ENCODE measurements at regions not wholly inside any gene's neighbourhood (a gene's known extent, or its start where the extent isn't known, plus 50 kb on each side); places are given as distances from the start of the nearest gene placed in this dataset.

DNA sequence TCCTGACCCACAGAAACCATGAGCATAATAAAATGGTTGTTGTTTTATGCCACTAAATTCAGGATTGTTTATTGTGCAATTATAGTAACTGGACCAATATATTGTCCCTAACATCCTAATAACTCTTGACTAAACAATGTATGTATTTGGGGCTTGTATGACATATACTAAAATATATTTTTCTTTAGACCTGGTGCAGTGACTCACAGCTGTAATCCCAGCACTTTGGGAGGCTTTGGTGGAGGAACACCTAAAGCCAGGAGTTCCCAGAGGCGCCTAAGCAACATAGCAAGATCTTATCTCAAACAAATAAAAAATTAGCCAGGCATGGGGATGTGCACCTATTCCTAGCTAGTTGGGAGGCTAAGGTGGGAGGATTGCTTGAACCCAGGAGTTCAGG, 180.4 kb downstream of the SUCNR1 start:
- DNase-seq (ENCODE audit: low spot score) (no peak), ATAC-seq (ENCODE audit: low read depth) (no peak)
- Histone ChIP-seq H3K27me3 (ENCODE audit: insufficient read depth, poor library complexity, severe bottlenecking) (no peaks in the 10 kb centered on the region), H3K27ac (ENCODE audit: poor library complexity, severe bottlenecking) (no peak overlapping the region), H3K36me3 (ENCODE audit: low read depth) (no peaks in the 10 kb centered on the region), H3K4me1 (ENCODE audit: insufficient read depth, poor library complexity, severe bottlenecking) (no peaks in the 10 kb centered on the region), H3K9me3 (ENCODE audit: severe bottlenecking) (no peaks in the 10 kb centered on the region), H3K4me3 (ENCODE audit: severe bottlenecking) (no peak overlapping the region)
- no peak for TF ChIP-seq CTCF (IDR thresholded peaks at IDR 0.05; ENCODE audit: poor library complexity, severe bottlenecking)

- no peaks in the 10 kb centered on the region for H3K9me3 ChIP-seq (ENCODE audit: severe bottlenecking)
- no peak for ATAC-seq (ENCODE audit: low read depth)
- no peak overlapping the region for H3K27ac ChIP-seq (ENCODE audit: poor library complexity, severe bottlenecking)
- H3K4me3 ChIP-seq (ENCODE audit: severe bottlenecking): no peak overlapping the region
- TF ChIP-seq CTCF (IDR thresholded peaks at IDR 0.05; ENCODE audit: poor library complexity, severe bottlenecking): no peak
- H3K4me1 ChIP-seq (ENCODE audit: insufficient read depth, poor library complexity, severe bottlenecking): no peaks in the 10 kb centered on the region
- H3K36me3 ChIP-seq (ENCODE audit: low read depth): no peaks in the 10 kb centered on the region
- DNase-seq (ENCODE audit: low spot score): no peak
- H3K27me3 ChIP-seq (ENCODE audit: insufficient read depth, poor library complexity, severe bottlenecking): no peaks in the 10 kb centered on the region
Measured at GRCh38 chr3:152054315-152054714, 180.9 kb downstream of the SUCNR1 start.

DNA sequence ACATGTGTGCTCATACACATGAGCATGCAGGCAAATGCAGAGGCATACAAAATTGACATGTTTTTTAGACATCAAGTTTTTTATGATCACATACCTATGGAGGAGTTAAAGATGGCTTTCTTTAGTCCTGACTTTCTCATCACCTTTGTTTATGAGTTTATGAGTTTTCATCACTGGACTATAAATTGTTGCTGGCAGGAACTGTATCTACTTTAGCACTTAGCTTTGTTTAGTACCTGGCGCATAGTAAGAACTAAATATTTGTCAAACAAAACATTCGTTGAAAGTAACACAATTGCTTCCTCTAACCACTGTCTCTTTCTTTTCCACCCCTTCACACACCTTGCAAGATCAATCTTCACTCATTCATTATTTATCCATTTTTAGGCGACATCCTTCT, 182.6 kb downstream of the SUCNR1 start:
- H3K4me3 ChIP-seq (ENCODE audit: severe bottlenecking): no peak overlapping the region
- no peak for TF ChIP-seq CTCF (IDR thresholded peaks at IDR 0.05; ENCODE audit: poor library complexity, severe bottlenecking)
- H3K27ac ChIP-seq (ENCODE audit: poor library complexity, severe bottlenecking): no peak overlapping the region

DNA sequence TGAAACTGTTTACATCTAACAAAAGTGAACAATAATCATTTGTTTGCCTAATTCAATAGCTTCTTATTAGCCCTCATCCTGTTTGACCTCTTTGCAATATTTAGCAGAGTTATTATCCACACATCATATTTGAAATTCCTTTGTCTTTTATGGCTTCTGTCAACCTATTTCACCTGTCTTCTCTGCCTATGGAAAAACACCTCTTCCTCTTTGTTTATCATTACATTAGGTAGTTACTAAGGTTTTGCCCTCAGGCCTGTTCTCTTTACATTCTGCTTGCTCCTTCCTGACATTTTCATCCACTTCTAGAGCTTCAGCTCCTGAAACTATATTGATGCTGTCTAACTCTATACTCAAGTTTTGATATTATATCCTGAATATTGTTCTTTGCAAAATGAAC, 183.0 kb downstream of the SUCNR1 start:
- H3K27me3 ChIP-seq (ENCODE audit: insufficient read depth, poor library complexity, severe bottlenecking): no peaks in the 10 kb centered on the region
- no peak overlapping the region for H3K4me3 ChIP-seq (ENCODE audit: severe bottlenecking)
- H3K4me1 ChIP-seq (ENCODE audit: insufficient read depth, poor library complexity, severe bottlenecking): no peaks in the 10 kb centered on the region
- no peak for ATAC-seq (ENCODE audit: low read depth)
- no peak for TF ChIP-seq CTCF (IDR thresholded peaks at IDR 0.05; ENCODE audit: poor library complexity, severe bottlenecking)
- no peaks in the 10 kb centered on the region for H3K9me3 ChIP-seq (ENCODE audit: severe bottlenecking)
- no peaks in the 10 kb centered on the region for H3K36me3 ChIP-seq (ENCODE audit: low read depth)
- DNase-seq (ENCODE audit: low spot score): no peak
- no peak overlapping the region for H3K27ac ChIP-seq (ENCODE audit: poor library complexity, severe bottlenecking)

More for the DNA sequence above, 182.6 kb downstream of the SUCNR1 start:
- Histone ChIP-seq H3K4me1 (ENCODE audit: insufficient read depth, poor library complexity, severe bottlenecking) (no peaks in the 10 kb centered on the region), H3K9me3 (ENCODE audit: severe bottlenecking) (no peaks in the 10 kb centered on the region), H3K27me3 (ENCODE audit: insufficient read depth, poor library complexity, severe bottlenecking) (no peaks in the 10 kb centered on the region), H3K36me3 (ENCODE audit: low read depth) (no peaks in the 10 kb centered on the region)
- ATAC-seq (ENCODE audit: low read depth): no peak
- no peak for DNase-seq (ENCODE audit: low spot score)

DNA sequence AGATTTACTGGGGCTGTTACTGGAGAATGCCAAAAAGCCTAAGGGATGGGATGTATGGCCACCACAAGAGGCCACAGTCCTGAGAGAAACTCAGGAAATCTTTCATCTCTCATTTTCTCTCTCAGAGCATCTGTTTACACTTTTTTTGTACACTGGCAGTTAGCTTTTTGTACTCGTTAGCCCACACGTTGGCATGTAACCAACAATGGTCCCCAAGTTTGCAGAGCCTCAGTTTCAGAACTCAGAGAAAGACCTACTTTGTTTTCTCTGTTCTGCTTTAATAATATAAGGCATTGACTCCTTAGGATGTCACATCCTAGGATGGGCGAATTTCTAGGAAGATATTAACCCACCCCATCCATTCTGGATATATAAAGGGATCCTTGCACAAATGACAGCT, 183.5 kb downstream of the SUCNR1 start:
- Histone ChIP-seq H3K36me3 (ENCODE audit: low read depth) (no peaks in the 10 kb centered on the region), H3K27me3 (ENCODE audit: insufficient read depth, poor library complexity, severe bottlenecking) (no peaks in the 10 kb centered on the region), H3K4me3 (ENCODE audit: severe bottlenecking) (no peak overlapping the region), H3K9me3 (ENCODE audit: severe bottlenecking) (no peaks in the 10 kb centered on the region), H3K27ac (ENCODE audit: poor library complexity, severe bottlenecking) (no peak overlapping the region), H3K4me1 (ENCODE audit: insufficient read depth, poor library complexity, severe bottlenecking) (no peaks in the 10 kb centered on the region)
- DNase-seq (ENCODE audit: low spot score) (no peak), ATAC-seq (ENCODE audit: low read depth) (no peak)
- no peak for TF ChIP-seq CTCF (IDR thresholded peaks at IDR 0.05; ENCODE audit: poor library complexity, severe bottlenecking)

All from RWPE2 (cell line).